Endothelial cell (in vitro differentiated cells): ENCODE measurements at regions not wholly inside any gene's neighbourhood (a gene's known extent, or its start where the extent isn't known, plus 50 kb on each side); places are given as distances from the start of the nearest gene placed in this dataset.

Experiments
- DNase-seq: peaks from one replicate; pipeline ENCODE4 v3.0.0; 2021; ENCODE audit warnings: low spot score
- H3K27ac Mint-ChIP-seq: one replicate; pipeline ENCODE4 v1.8.0; 2021; ENCODE audit warnings: mixed read lengths, inconsistent platforms; ENCODE audit not compliant: unreplicated experiment
- H3K27me3 Mint-ChIP-seq: one replicate; pipeline ENCODE4 v1.8.0; 2021; ENCODE audit warnings: mild to moderate bottlenecking, moderate library complexity, mixed read lengths, inconsistent platforms; ENCODE audit not compliant: unreplicated experiment
- H3K36me3 Mint-ChIP-seq: one replicate; pipeline ENCODE4 v1.8.0; 2021; ENCODE audit warnings: mild to moderate bottlenecking, low read depth, mixed read lengths, inconsistent platforms; ENCODE audit not compliant: unreplicated experiment
- H3K4me1 Mint-ChIP-seq: one replicate; pipeline ENCODE4 v1.8.0; 2021; ENCODE audit warnings: mild to moderate bottlenecking, mixed read lengths, inconsistent platforms; ENCODE audit not compliant: unreplicated experiment
- H3K4me3 Mint-ChIP-seq: one replicate; pipeline ENCODE4 v1.8.0; 2021; ENCODE audit warnings: mild to moderate bottlenecking, mixed read lengths, inconsistent platforms; ENCODE audit not compliant: unreplicated experiment
- H3K9me3 Mint-ChIP-seq: one replicate; pipeline ENCODE4 v1.8.0; 2021; ENCODE audit warnings: mixed read lengths, inconsistent platforms; ENCODE audit not compliant: unreplicated experiment
- TF ChIP-seq, protein P1 (sequence below): fragments of 200-600 bp; sonication (generic); IDR thresholded peaks from one replicate; pipeline ENCODE4 v1.5.0; 2021; ENCODE audit warnings: antibody characterized with exemption; ENCODE audit not compliant: unreplicated experiment

DNA sequence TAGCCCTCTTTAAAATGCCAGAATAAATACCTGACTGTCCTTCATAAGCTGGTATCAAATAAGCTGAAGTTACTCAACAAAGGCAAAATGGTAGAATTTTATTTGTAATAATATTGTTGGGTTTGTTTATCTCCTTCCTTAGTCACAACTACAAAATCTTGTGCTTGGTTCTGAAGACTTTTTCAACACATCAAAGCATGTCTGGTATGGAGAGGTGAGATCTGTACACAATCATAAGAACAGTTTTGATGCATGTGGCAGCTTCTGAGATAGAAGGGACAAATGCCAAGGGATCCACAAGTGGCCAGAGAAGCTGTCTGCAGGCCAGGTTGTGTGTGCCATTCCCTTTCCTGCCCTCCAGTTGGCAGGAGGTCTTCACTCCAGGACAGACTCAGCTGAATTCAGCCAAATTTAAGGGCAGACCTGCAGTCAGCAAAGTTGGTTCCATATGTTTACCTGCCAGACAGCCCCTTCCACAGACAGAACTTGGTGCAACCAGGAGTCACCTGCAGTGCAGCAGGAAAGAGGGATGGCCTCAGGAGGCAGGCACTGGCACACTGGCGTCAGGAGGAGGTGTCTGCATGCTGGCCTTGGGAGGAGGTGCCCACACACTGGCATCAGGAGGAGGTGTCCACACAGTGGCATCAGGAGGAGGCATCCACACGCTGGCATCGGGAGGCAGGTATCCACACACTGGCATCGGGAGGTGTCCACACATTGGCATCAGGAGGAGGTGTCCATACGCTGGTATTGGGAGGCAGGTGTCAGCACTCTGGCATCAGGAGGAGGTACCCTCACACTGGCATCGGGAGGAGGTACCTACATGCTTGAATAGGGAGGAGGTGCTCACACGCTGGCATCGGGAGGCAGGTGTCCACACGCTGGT is 93.1 kb upstream of the IKZF1 start:
- peaks cover 12% of the 10 kb centered on the region for H3K27me3 Mint-ChIP-seq
- peaks cover 3% of the 10 kb centered on the region for H3K4me1 Mint-ChIP-seq
- H3K36me3 Mint-ChIP-seq, result no peaks in the 10 kb centered on the region
- H3K9me3 Mint-ChIP-seq, result no peaks in the 10 kb centered on the region
- H3K4me3 Mint-ChIP-seq, result no peak overlapping the region
- TF ChIP-seq, protein P1, sequence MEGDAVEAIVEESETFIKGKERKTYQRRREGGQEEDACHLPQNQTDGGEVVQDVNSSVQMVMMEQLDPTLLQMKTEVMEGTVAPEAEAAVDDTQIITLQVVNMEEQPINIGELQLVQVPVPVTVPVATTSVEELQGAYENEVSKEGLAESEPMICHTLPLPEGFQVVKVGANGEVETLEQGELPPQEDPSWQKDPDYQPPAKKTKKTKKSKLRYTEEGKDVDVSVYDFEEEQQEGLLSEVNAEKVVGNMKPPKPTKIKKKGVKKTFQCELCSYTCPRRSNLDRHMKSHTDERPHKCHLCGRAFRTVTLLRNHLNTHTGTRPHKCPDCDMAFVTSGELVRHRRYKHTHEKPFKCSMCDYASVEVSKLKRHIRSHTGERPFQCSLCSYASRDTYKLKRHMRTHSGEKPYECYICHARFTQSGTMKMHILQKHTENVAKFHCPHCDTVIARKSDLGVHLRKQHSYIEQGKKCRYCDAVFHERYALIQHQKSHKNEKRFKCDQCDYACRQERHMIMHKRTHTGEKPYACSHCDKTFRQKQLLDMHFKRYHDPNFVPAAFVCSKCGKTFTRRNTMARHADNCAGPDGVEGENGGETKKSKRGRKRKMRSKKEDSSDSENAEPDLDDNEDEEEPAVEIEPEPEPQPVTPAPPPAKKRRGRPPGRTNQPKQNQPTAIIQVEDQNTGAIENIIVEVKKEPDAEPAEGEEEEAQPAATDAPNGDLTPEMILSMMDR, result no peak
- no peak for DNase-seq
- no peak overlapping the region for H3K27ac Mint-ChIP-seq

- Mint-ChIP-seq H3K27me3 (peaks cover 12% of the 10 kb centered on the region), H3K4me1 (peaks cover 3% of the 10 kb centered on the region), H3K36me3 (no peaks in the 10 kb centered on the region), H3K27ac (no peak overlapping the region), H3K9me3 (no peaks in the 10 kb centered on the region), H3K4me3 (no peak overlapping the region)
- DNase-seq, result no peak
- TF ChIP-seq, protein P1, result no peak
Observed at GRCh38 chr7:50210706-50211115, 93.8 kb upstream of the IKZF1 start.

DNA sequence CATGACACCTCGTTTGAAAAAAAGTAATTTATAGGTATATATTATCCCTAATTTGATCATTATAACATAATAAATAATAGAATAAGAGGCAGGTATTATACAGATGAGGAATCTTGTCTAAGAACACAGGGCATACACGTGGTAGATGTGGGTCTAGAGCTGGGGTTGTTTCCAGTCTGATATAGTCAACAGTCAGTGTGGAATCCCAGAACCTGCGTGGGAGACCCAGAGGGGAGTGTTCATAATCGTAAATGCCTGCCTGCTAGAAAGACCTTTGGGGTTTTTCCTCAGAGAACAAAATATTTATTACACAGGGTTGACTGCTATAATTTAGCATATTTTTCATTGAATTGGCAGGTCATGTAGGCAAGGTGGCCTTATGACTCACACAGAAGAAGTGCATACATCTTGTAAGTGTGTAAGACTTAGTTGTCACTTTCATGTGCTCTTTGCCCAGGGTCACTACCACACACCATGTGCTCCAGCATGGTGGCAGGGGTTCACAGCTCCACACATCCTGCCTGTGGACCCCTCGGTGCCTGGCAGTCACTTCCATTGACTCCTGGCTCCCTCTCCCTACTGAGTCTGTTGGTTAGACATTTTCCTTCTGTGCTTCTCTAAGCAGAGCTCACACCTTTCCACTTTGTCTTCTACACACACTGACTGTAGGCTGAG is 94.9 kb upstream of the IKZF1 start:
- Mint-ChIP-seq H3K27me3 (peaks cover 12% of the 10 kb centered on the region), H3K4me3 (no peak overlapping the region), H3K27ac (no peak overlapping the region), H3K36me3 (no peaks in the 10 kb centered on the region), H3K4me1 (peaks cover 4% of the 10 kb centered on the region), H3K9me3 (no peaks in the 10 kb centered on the region)
- TF ChIP-seq, protein P1, result no peak
- DNase-seq, result no peak

DNA sequence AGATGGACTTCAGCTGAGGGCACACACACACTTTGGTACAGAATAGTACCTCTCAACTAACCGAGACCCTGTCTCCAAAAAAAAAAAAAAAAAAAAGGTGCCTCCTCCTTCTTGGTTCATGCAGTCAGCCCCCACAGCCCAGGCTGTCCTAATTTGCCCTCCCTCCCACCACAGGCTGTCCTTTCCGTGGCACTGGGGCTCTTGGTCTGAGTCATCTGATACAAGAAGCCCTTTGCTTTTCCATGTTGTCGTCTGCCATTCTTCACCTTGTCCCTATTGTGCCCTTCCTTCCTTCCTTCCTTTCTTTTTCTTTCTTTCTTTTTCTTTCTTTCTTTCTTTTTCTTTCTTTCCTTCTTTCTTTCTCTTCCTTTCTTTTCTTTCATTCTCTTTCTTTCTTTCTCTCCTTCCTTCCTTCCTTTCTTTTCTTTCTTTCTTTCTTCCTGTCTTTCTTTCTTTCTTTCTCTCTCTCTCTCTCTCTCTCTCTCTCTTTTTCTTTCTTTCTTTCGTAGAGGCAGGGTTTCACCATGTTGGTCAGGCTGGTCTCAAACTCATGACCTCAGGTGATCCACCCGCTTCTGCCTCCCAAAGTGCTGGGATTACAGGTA is 96.0 kb upstream of the IKZF1 start:
- H3K9me3 Mint-ChIP-seq, result no peaks in the 10 kb centered on the region
- no peak overlapping the region for H3K4me3 Mint-ChIP-seq
- DNase-seq, result no peak
- H3K36me3 Mint-ChIP-seq, result no peaks in the 10 kb centered on the region
- H3K27ac Mint-ChIP-seq, result no peak overlapping the region
- TF ChIP-seq, protein P1, result no peak
- H3K4me1 Mint-ChIP-seq, result peaks cover 4% of the 10 kb centered on the region
- peaks cover 9% of the 10 kb centered on the region for H3K27me3 Mint-ChIP-seq
